ENCODE measurements at regions not wholly inside any gene's neighbourhood (a gene's known extent, or its start where the extent isn't known, plus 50 kb on each side); places are given as distances from the start of the nearest gene placed in this dataset.
"Not testable (repeated sequence)": the region's sequence is repeated elsewhere in the genome, so short reads cannot be mapped to it uniquely, and the experiment has no call there.

GRCh38 chr1:148049115-148049496, 103.0 kb downstream of the NBPF11 start:
- H3K9me3 ChIP-seq (replicated peaks in 1 of 2; ENCODE audit: control insufficient read depth in 1 of 2, insufficient read depth in 1 of 2, low read length in 2 of 2); H3K4me2 ChIP-seq (replicated peaks; ENCODE audit: extremely low read depth, low read length, poor library complexity, severe bottlenecking); H3K79me2 ChIP-seq (ENCODE audit: insufficient read depth, low read length); H3K36me3 ChIP-seq (replicated peaks in 1 of 2; ENCODE audit: control insufficient read depth in 1 of 2, insufficient read depth in 2 of 2, low read length in 2 of 2); intact Hi-C loops (cut with micrococcal nuclease); H3K9ac ChIP-seq (ENCODE audit: insufficient read depth, low read length, poor library complexity, severe bottlenecking); H3K9me3 Mint-ChIP-seq; H3K4me1 ChIP-seq (ENCODE audit: control insufficient read depth in 1 of 2, insufficient read depth in 2 of 2, low read length in 2 of 2); H3K27ac Mint-ChIP-seq; H3K4me1 Mint-ChIP-seq; H4K20me1 ChIP-seq (ENCODE audit: insufficient read depth, low read length); H3K27ac ChIP-seq (ENCODE audit: low read depth in 1 of 2, low read length in 2 of 2); H3K36me3 Mint-ChIP-seq; DNase-seq: not testable (repeated sequence)
- WGBS (ENCODE audit: insufficient coverage), result 0% methylated on average over 9 of the region's 25 CpGs
- H3K27me3 ChIP-seq (ENCODE audit: control insufficient read depth in 2 of 2, insufficient read depth in 2 of 2, low read length in 2 of 2), result peaks cover 2 to 21% of the 10 kb centered on the region in 2 donors
- H3K4me3 ChIP-seq (replicated peaks in 1 of 3; ENCODE audit: low read depth in 2 of 3, low read length in 3 of 3), result peak overlapping the region; percentile 8 to 65 (median 18)
- H3K27me3 Mint-ChIP-seq (ENCODE audit: low read depth in 3 of 3), result peaks cover 13 to 28% (median 17%) of the 10 kb centered on the region in 3 donors
- H3K4me3 Mint-ChIP-seq, result peak overlapping the region; percentile 75 to 86
- H2AFZ ChIP-seq (ENCODE audit: insufficient read depth, low read depth, low read length, poor library complexity, severe bottlenecking), result peak overlapping the region; percentile 56

GRCh38 chr1:148048423-148049114, 103.5 kb downstream of the NBPF11 start:
- H3K27ac ChIP-seq (ENCODE audit: low read depth in 1 of 2, low read length in 2 of 2); H3K27ac Mint-ChIP-seq; intact Hi-C loops (cut with micrococcal nuclease); H3K36me3 ChIP-seq (replicated peaks in 1 of 2; ENCODE audit: control insufficient read depth in 1 of 2, insufficient read depth in 2 of 2, low read length in 2 of 2); H3K9me3 Mint-ChIP-seq; H4K20me1 ChIP-seq (ENCODE audit: insufficient read depth, low read length); H3K79me2 ChIP-seq (ENCODE audit: insufficient read depth, low read length); H3K36me3 Mint-ChIP-seq; H3K4me2 ChIP-seq (replicated peaks; ENCODE audit: extremely low read depth, low read length, poor library complexity, severe bottlenecking); H3K4me1 Mint-ChIP-seq; H3K4me1 ChIP-seq (ENCODE audit: control insufficient read depth in 1 of 2, insufficient read depth in 2 of 2, low read length in 2 of 2); H3K9me3 ChIP-seq (replicated peaks in 1 of 2; ENCODE audit: control insufficient read depth in 1 of 2, insufficient read depth in 1 of 2, low read length in 2 of 2); H3K9ac ChIP-seq (ENCODE audit: insufficient read depth, low read length, poor library complexity, severe bottlenecking): not testable (repeated sequence)
- WGBS (ENCODE audit: insufficient coverage), result 0% methylated on average over 2 of the region's 51 CpGs
- peak in 1 of 3 donors; percentile 6 for DNase-seq
- peak overlapping the region; percentile 56 for H2AFZ ChIP-seq (ENCODE audit: insufficient read depth, low read depth, low read length, poor library complexity, severe bottlenecking)
- peak overlapping the region; percentile 8 to 65 (median 18) for H3K4me3 ChIP-seq (replicated peaks in 1 of 3; ENCODE audit: low read depth in 2 of 3, low read length in 3 of 3)
- peaks cover 2 to 21% of the 10 kb centered on the region in 2 donors for H3K27me3 ChIP-seq (ENCODE audit: control insufficient read depth in 2 of 2, insufficient read depth in 2 of 2, low read length in 2 of 2)
- peaks cover 13 to 28% (median 17%) of the 10 kb centered on the region in 3 donors for H3K27me3 Mint-ChIP-seq (ENCODE audit: low read depth in 3 of 3)
- H3K4me3 Mint-ChIP-seq, result peak overlapping the region; percentile 75 to 89

GRCh38 chr1:148045872-148046271, 106.2 kb downstream of the NBPF11 start:
- H3K27me3 ChIP-seq (ENCODE audit: control insufficient read depth in 2 of 2, insufficient read depth in 2 of 2, low read length in 2 of 2), result peaks cover 2 to 24% of the 10 kb centered on the region in 2 donors
- peaks cover 20 to 35% (median 22%) of the 10 kb centered on the region in 3 donors for H3K27me3 Mint-ChIP-seq (ENCODE audit: low read depth in 3 of 3)
- H3K4me1 Mint-ChIP-seq; H3K79me2 ChIP-seq (ENCODE audit: insufficient read depth, low read length); H4K20me1 ChIP-seq (ENCODE audit: insufficient read depth, low read length); H2AFZ ChIP-seq (ENCODE audit: insufficient read depth, low read depth, low read length, poor library complexity, severe bottlenecking); H3K36me3 Mint-ChIP-seq; H3K27ac ChIP-seq (ENCODE audit: low read depth in 1 of 2, low read length in 2 of 2); H3K4me2 ChIP-seq (replicated peaks; ENCODE audit: extremely low read depth, low read length, poor library complexity, severe bottlenecking); H3K9me3 ChIP-seq (replicated peaks in 1 of 2; ENCODE audit: control insufficient read depth in 1 of 2, insufficient read depth in 1 of 2, low read length in 2 of 2); H3K9me3 Mint-ChIP-seq; H3K9ac ChIP-seq (ENCODE audit: insufficient read depth, low read length, poor library complexity, severe bottlenecking); intact Hi-C loops (cut with micrococcal nuclease); H3K27ac Mint-ChIP-seq; H3K4me3 Mint-ChIP-seq; H3K4me1 ChIP-seq (ENCODE audit: control insufficient read depth in 1 of 2, insufficient read depth in 2 of 2, low read length in 2 of 2); H3K36me3 ChIP-seq (replicated peaks in 1 of 2; ENCODE audit: control insufficient read depth in 1 of 2, insufficient read depth in 2 of 2, low read length in 2 of 2); H3K4me3 ChIP-seq (replicated peaks in 1 of 3; ENCODE audit: low read depth in 2 of 3, low read length in 3 of 3): not testable (repeated sequence)
- whole genome bisulfite sequencing (ENCODE audit: insufficient coverage), result no CpG with 5 or more reads among the region's 4 CpGs
- DNase-seq, result peak in 1 of 3 donors; percentile 8

- H3K4me3 Mint-ChIP-seq; H3K9me3 Mint-ChIP-seq; H4K20me1 ChIP-seq (ENCODE audit: insufficient read depth, low read length); H3K4me1 Mint-ChIP-seq; H2AFZ ChIP-seq (ENCODE audit: insufficient read depth, low read depth, low read length, poor library complexity, severe bottlenecking); H3K27ac ChIP-seq (ENCODE audit: low read depth in 1 of 2, low read length in 2 of 2); H3K9me3 ChIP-seq (replicated peaks in 1 of 2; ENCODE audit: control insufficient read depth in 1 of 2, insufficient read depth in 1 of 2, low read length in 2 of 2); H3K36me3 Mint-ChIP-seq; H3K9ac ChIP-seq (ENCODE audit: insufficient read depth, low read length, poor library complexity, severe bottlenecking); DNase-seq; intact Hi-C loops (cut with micrococcal nuclease); H3K4me1 ChIP-seq (ENCODE audit: control insufficient read depth in 1 of 2, insufficient read depth in 2 of 2, low read length in 2 of 2); H3K4me3 ChIP-seq (replicated peaks in 1 of 3; ENCODE audit: low read depth in 2 of 3, low read length in 3 of 3); H3K4me2 ChIP-seq (replicated peaks; ENCODE audit: extremely low read depth, low read length, poor library complexity, severe bottlenecking); H3K79me2 ChIP-seq (ENCODE audit: insufficient read depth, low read length); H3K36me3 ChIP-seq (replicated peaks in 1 of 2; ENCODE audit: control insufficient read depth in 1 of 2, insufficient read depth in 2 of 2, low read length in 2 of 2); H3K27ac Mint-ChIP-seq: not testable (repeated sequence)
- WGBS (ENCODE audit: insufficient coverage), result 79% methylated on average over 2 of the region's 6 CpGs
- H3K27me3 ChIP-seq (ENCODE audit: control insufficient read depth in 2 of 2, insufficient read depth in 2 of 2, low read length in 2 of 2), result peaks cover 2 to 22% of the 10 kb centered on the region in 2 donors
- H3K27me3 Mint-ChIP-seq (ENCODE audit: low read depth in 3 of 3), result peaks cover 18 to 31% (median 23%) of the 10 kb centered on the region in 3 donors
Measured at GRCh38 chr1:148044495-148044894, 107.6 kb downstream of the NBPF11 start.
